ENCODE measurements at regions not wholly inside any gene's neighbourhood (a gene's known extent, or its start where the extent isn't known, plus 50 kb on each side); places are given as distances from the start of the nearest gene placed in this dataset.

DNA sequence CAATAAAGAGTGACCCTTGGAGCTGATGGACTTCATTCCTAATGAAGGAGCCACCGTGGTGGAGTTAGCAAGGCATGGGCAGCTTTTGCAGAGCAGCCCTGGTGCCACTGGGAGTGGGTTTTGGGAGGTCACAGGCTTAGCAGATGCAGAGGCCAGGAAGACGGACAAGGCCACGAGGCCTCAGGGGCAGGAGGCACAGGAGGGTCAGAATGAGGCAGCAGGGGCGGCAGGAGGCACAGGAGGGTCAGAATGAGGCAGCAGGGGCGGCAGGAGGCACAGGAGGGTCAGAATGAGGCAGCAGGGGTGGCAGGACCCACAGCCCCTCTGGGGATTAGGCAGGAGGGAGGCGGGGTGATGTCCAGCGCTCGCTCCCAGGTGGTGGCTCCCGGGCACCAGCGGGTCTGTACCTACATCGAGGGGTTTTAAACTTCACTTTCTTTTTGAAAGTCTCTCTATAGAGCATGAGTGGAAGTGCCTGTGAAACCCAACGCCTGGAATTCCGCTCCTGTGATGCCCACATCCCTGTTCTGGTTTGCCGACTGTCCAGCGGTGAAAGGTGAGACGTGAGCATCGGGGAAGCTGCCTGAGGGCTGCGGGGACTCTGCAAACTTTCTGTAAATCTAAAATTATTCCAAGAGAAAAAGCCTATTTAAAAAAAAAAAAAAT lies 521.6 kb downstream of the BRD1 start:
- no peaks in the 10 kb centered on the region for H3K9me2 ChIP-seq (ENCODE audit: insufficient read depth)
- DNase-seq (ENCODE audit: low read depth, low spot score) = no peak
- RAD21 ChIA-PET (ENCODE audit: low non-redundant PET in 1 of 2, low total read pairs in 2 of 2, uncharacterized antibody in 2 of 2, unreplicated experiment in 2 of 2) = interaction anchor here (1.8 kb wide), 2 partner anchors 259 to 260 kb away, joined by 40 to 45 read pairs; no protein-coding TSS in a partner anchor
- H3K4me2 ChIP-seq (ENCODE audit: low read length) = no peak overlapping the region
- ATAC-seq = no peak
- CTCF ChIA-PET = interaction anchor here (1.0 to 3.6 kb wide), 7 partner anchors 12 to 326 kb away, joined by 3 to 207 read pairs (median 7); no protein-coding TSS in a partner anchor
- peaks cover 24% of the 10 kb centered on the region for H3K27me3 ChIP-seq (ENCODE audit: insufficient read depth, low read length)
- H2AFZ ChIP-seq (ENCODE audit: low read depth, low read length, poor library complexity, severe bottlenecking) = no peak overlapping the region
- intact Hi-C loops (cut with micrococcal nuclease) = loop anchor here (1.0 kb wide), 2 partner anchors 260 to 327 kb away; no protein-coding TSS in a partner anchor
- TF ChIP-seq, protein P1, sequence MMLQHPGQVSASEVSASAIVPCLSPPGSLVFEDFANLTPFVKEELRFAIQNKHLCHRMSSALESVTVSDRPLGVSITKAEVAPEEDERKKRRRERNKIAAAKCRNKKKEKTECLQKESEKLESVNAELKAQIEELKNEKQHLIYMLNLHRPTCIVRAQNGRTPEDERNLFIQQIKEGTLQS (IDR thresholded peaks at IDR 0.05) = no peak
- no peak for TF ChIP-seq SP1 (IDR thresholded peaks at IDR 0.05; ENCODE audit: low read depth)
- TF ChIP-seq ZNF274 (IDR thresholded peaks at IDR 0.05; ENCODE audit: low read depth, low read length) = no peak
- TF ChIP-seq POLR2AphosphoS5 (IDR thresholded peaks at IDR 0.05; ENCODE audit: low read depth, low read length) = no peak
- TF ChIP-seq EGR1 (IDR thresholded peaks at IDR 0.05; ENCODE audit: low read depth) = no peak
- TF ChIP-seq, protein P2, sequence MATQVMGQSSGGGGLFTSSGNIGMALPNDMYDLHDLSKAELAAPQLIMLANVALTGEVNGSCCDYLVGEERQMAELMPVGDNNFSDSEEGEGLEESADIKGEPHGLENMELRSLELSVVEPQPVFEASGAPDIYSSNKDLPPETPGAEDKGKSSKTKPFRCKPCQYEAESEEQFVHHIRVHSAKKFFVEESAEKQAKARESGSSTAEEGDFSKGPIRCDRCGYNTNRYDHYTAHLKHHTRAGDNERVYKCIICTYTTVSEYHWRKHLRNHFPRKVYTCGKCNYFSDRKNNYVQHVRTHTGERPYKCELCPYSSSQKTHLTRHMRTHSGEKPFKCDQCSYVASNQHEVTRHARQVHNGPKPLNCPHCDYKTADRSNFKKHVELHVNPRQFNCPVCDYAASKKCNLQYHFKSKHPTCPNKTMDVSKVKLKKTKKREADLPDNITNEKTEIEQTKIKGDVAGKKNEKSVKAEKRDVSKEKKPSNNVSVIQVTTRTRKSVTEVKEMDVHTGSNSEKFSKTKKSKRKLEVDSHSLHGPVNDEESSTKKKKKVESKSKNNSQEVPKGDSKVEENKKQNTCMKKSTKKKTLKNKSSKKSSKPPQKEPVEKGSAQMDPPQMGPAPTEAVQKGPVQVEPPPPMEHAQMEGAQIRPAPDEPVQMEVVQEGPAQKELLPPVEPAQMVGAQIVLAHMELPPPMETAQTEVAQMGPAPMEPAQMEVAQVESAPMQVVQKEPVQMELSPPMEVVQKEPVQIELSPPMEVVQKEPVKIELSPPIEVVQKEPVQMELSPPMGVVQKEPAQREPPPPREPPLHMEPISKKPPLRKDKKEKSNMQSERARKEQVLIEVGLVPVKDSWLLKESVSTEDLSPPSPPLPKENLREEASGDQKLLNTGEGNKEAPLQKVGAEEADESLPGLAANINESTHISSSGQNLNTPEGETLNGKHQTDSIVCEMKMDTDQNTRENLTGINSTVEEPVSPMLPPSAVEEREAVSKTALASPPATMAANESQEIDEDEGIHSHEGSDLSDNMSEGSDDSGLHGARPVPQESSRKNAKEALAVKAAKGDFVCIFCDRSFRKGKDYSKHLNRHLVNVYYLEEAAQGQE (IDR thresholded peaks at IDR 0.05; ENCODE audit: low read depth) = no peak
- TF ChIP-seq SIN3A (IDR thresholded peaks at IDR 0.05; ENCODE audit: low read depth) = no peak
- TF ChIP-seq, protein P3, sequence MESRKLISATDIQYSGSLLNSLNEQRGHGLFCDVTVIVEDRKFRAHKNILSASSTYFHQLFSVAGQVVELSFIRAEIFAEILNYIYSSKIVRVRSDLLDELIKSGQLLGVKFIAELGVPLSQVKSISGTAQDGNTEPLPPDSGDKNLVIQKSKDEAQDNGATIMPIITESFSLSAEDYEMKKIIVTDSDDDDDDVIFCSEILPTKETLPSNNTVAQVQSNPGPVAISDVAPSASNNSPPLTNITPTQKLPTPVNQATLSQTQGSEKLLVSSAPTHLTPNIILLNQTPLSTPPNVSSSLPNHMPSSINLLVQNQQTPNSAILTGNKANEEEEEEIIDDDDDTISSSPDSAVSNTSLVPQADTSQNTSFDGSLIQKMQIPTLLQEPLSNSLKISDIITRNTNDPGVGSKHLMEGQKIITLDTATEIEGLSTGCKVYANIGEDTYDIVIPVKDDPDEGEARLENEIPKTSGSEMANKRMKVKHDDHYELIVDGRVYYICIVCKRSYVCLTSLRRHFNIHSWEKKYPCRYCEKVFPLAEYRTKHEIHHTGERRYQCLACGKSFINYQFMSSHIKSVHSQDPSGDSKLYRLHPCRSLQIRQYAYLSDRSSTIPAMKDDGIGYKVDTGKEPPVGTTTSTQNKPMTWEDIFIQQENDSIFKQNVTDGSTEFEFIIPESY (IDR thresholded peaks at IDR 0.05; ENCODE audit: extremely low read depth, insufficient replicate concordance, low read length) = no peak
- no peak for TF ChIP-seq ELF1 (IDR thresholded peaks at IDR 0.05; ENCODE audit: borderline replicate concordance, low read depth)
- TF ChIP-seq SRF (IDR thresholded peaks at IDR 0.05; ENCODE audit: low read depth) = no peak
- no peak for TF ChIP-seq CEBPB (IDR thresholded peaks at IDR 0.05; ENCODE audit: low read depth)
- TF ChIP-seq CBX3 (IDR thresholded peaks at IDR 0.05; ENCODE audit: low read depth) = no peak
- TF ChIP-seq, protein P4, sequence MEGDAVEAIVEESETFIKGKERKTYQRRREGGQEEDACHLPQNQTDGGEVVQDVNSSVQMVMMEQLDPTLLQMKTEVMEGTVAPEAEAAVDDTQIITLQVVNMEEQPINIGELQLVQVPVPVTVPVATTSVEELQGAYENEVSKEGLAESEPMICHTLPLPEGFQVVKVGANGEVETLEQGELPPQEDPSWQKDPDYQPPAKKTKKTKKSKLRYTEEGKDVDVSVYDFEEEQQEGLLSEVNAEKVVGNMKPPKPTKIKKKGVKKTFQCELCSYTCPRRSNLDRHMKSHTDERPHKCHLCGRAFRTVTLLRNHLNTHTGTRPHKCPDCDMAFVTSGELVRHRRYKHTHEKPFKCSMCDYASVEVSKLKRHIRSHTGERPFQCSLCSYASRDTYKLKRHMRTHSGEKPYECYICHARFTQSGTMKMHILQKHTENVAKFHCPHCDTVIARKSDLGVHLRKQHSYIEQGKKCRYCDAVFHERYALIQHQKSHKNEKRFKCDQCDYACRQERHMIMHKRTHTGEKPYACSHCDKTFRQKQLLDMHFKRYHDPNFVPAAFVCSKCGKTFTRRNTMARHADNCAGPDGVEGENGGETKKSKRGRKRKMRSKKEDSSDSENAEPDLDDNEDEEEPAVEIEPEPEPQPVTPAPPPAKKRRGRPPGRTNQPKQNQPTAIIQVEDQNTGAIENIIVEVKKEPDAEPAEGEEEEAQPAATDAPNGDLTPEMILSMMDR (IDR thresholded peaks at IDR 0.05 in 2 of 3, conservative IDR thresholded peaks at IDR 0.05 in 1 of 3; ENCODE audit: borderline replicate concordance in 1 of 3, insufficient read depth in 1 of 3, low read depth in 2 of 3, low read length in 2 of 3) = no peak
- no peak for TF ChIP-seq ZFX (IDR thresholded peaks at IDR 0.05)
- no peak for TF ChIP-seq FOSL1 (IDR thresholded peaks at IDR 0.05; ENCODE audit: low read depth)
- TF ChIP-seq POLR2A (IDR thresholded peaks at IDR 0.05; ENCODE audit: borderline replicate concordance, extremely low read depth, insufficient read depth, insufficient read length) = no peak
- no peak for TF ChIP-seq TCF7L2 (IDR thresholded peaks at IDR 0.05; ENCODE audit: borderline replicate concordance, extremely low read depth, insufficient read depth, insufficient read length)
- TF ChIP-seq EZH2phosphoT487 (IDR thresholded peaks at IDR 0.05; ENCODE audit: borderline replicate concordance) = no peak
- no peak for TF ChIP-seq JUND (IDR thresholded peaks at IDR 0.05)
- no TSS peak for BruUV-seq (replicated peaks)
- POLR2A ChIA-PET = no interaction called here
- no peak overlapping the region for H3K27ac ChIP-seq (ENCODE audit: low read depth, low read length)
- H3K9ac ChIP-seq (ENCODE audit: low read length) = no peak overlapping the region
- H3K4me1 ChIP-seq (ENCODE audit: control insufficient read depth in 1 of 2, insufficient read depth in 2 of 2, low read length in 2 of 2) = peaks cover 0 to 7% of the 10 kb centered on the region in 2 experiments; a peak in 1 of 4 replicates
- H3K9me3 ChIP-seq (ENCODE audit: control insufficient read depth in 1 of 2, insufficient read depth in 1 of 2, low read depth in 1 of 2, low read length in 2 of 2) = no peaks in the 10 kb centered on the region
- H3K79me2 ChIP-seq (ENCODE audit: insufficient read depth, low read length) = no peaks in the 10 kb centered on the region
- no peaks in the 10 kb centered on the region for H3K36me3 ChIP-seq (ENCODE audit: control insufficient read depth in 1 of 2, insufficient read depth in 2 of 2, low read length in 2 of 2)
- H3K4me3 ChIP-seq (replicated peaks in 1 of 2; ENCODE audit: low read depth in 1 of 2, low read length in 2 of 2) = no peak overlapping the region
- H4K20me1 ChIP-seq (ENCODE audit: insufficient read depth) = no peaks in the 10 kb centered on the region
